SKM-1 treated with dmso at 0.1 percent for 144 hours (cell line): ENCODE measurements at regions not wholly inside any gene's neighbourhood (a gene's known extent, or its start where the extent isn't known, plus 50 kb on each side); places are given as distances from the start of the nearest gene placed in this dataset.
"Not testable (repeated sequence)": the region's sequence is repeated elsewhere in the genome, so short reads cannot be mapped to it uniquely, and the experiment has no call there.

ENCODE experiments used
- DNase-seq: peaks from one replicate; lab custom pipeline; 2025; ENCODE audit not compliant: unreplicated experiment; lab: John Stamatoyannopoulos, UW

DNA sequence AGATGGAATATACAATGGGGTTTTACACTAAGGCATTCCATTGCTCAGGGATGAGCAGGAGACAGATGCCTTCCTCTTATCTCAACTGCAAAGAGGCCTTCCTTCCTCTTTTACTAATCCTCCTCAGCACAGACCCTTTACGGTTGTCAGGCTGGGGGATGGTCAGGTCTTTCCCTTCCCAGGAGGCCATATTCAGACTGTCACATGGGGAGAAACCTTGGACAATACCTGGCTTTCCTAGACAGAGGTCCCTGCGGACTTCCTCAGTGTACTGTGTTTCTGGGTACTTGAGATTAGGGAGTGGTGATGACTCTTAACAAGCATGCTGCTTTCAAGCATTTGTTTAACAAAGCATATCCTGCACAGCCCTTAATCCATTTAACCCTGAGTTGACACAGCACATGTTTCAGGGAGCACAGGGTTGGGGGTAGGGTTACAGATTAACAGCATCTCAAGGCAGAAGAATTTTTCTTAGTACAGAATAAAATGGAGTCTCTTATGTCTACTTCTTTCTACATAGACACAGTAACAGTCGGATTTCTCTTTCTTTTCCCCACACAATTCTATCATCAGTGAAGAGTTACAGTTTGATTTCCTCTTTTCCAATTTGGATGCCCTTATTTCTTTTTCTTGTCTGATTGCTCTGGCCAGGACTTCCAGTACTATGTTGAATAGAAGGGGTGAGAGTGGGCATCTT, 737.1 kb downstream of the TRHDE start:
- not testable (repeated sequence) for DNase-seq

DNA sequence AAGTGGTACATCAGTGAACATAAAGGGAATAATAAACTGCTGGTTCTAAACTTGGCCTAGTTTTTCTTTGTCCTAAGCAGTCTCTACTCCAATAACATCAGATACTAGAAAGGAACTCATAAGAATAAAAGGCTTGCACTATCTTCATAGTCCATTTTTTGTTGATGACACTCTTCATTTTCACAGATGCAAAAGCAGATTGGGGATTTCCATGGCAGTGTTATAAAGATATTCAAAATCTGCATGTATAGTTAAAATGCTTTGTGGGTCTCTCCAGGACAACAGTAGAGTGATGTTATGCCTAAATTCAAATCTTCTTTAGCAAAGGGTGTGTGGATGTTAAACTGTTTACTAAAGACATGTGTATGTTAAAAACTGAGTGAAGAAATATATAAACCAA, 745.8 kb downstream of the TRHDE start:
- no peak for DNase-seq

DNA sequence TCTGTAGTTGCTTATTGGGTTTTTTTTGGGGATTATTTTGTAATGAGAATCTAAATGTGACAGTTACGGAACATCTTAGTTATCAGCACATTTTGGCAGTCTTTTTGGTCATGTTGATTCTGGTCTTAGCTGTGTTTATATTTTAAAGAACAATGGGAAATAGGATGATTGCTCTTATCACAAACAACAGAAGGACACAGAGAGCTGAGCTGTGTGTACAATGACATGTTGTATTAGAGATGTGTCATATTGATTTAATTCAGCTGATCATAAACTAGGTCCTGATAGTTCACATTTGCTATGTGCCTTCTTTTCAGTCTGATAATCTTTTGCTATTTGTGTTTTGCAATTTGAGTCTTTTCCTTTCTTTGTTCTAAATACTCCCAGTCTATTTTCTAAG, 781.7 kb downstream of the TRHDE start:
- DNase-seq: no peak

DNA sequence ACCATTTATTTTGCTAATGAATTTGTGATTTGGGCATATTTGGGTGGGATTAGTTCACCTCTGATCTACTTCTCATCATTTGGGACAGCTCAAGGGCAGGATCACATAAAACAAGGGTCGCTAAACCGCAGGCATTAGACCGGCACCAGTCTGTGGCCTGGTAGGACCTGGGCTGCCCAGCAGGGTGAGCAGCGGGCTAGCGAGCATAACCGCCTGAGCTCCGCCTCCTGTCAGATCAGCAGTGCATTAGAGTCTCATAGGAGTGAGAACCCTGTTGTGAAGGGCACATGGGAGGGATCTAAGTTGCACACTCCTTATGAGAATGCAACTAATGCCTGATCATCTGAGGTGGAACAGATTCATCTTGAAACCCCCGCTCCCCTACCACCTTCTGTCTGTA, 785.3 kb downstream of the TRHDE start:
- DNase-seq: no peak

- DNase-seq: no peak
Observed at GRCh38 chr12:73065913-73066312, 793.7 kb downstream of the TRHDE start.

- DNase-seq: no peak
Observed at GRCh38 chr12:73067616-73068015, 795.4 kb downstream of the TRHDE start.

DNA sequence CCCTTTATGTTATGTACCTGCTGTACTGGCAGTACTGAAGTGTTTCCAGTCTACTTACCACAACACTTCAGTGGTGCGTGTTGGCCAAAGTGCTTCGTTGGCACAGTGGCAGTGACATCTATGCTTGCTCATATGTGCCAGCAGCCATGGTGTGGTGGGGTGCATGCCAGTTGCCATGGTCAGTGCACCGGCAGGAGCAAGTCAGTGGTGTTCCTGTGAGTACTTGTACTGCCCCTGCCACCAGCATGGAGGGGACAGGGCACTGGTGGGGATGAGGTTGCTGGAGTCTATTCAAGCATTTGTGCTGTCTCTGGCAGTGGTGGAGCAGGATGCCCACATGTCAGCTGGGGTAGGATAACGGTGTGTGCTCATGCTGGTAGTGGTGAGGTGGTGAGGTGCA, 800.0 kb downstream of the TRHDE start:
- DNase-seq: no peak

DNA sequence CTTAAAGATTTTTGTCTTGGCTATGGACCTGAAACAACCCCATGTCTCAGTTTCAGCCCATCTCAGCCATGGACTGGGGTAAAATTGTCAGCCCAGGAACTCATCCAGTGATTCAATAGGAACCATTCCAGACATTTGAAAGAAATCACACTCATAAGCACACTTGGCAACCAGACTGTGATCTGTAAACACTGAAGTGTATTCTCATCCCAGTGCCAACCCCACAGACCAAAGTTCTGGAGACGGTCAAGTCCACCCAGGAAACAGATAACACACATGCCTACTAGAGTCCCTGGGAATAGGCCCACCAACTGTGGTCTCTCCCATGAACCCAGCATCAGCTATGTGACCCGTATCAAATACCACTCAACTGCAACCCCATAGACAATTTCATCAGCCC, 804.6 kb downstream of the TRHDE start:
- no peak for DNase-seq

GRCh38 chr12:73083736-73084135, 811.6 kb downstream of the TRHDE start:
- DNase-seq: no peak

DNA sequence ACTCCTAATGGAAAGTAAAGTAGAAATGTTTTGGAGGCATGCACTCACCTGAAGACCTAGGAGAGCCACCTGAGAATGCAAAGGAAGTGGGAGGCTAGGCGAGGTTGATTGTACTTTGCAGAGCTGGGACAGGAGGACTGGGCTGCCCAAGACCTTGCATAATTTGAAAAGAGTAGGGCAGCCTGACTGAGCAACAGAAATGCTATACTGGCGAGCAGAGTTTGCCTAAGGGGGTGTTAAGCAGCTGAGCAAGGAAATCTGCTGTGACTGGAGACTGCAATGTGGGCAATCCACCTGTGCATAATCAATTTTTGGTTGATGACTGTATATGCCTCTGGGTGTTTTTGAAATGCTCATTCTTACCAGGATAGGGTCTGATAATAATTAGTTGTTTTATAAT, 834.1 kb downstream of the TRHDE start:
- no peak for DNase-seq

DNA sequence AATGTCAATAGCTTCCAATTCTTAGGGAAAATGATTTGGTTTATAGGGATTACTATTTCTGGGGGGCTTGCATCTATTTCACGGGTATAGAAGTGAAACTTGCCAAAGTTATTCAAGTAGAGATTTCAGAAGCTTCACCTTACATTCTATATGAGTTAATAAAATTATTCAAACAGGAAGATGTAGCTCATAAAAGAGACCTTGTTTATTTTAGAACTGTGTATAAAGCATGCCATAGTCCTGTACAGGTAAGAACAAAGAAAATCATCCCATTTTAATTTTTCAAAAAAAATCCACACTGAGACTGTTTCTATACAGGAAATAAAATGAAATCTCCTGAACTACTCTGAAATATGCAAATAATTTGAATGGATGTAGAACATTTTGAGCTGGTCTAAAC, 834.7 kb downstream of the TRHDE start:
- DNase-seq: no peak

- no peak for DNase-seq
Observed at GRCh38 chr12:73110816-73111215, 838.6 kb downstream of the TRHDE start.

DNA sequence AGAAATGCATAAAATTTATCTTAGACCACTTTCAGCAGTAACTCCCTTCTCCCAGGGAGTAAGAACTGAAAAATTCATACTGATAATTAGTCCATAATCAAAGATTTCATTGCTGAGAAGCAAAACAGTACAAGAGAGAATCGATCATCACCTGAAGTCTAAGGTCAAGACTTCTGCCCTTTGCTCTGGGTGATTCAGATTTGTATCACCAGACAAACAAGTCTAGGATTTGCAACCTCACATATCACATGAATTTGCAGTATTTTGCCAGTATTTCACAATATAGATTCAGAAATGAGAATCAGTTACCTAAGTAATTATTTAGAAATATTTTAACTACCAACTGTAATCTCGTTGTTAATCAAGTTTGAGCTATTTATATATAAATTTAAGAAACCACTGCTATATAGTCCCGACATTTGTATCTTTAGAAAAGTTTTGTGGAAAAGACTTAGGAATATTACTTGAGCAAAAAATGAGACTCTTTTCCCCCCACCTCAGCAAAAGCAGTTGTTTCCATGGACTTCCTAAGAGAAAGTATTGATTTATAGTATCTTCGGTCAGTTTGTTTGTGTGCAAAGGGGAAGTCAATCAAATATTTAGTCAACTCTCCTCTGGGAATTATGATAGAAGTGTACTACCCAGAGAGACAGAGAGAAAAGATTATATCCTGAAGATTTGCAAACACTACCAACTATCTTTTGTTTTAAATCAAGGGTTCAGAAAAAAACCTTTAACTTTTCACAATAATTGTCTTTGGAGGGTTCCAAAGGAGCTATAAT, 840.1 kb downstream of the TRHDE start:
- DNase-seq: no peak

- DNase-seq: peak; percentile 51
Observed at GRCh38 chr12:73124480-73124879, 852.3 kb downstream of the TRHDE start.

GRCh38 chr12:73125148-73125547, 853.0 kb downstream of the TRHDE start:
- no peak for DNase-seq

GRCh38 chr12:73136386-73136785, 864.2 kb downstream of the TRHDE start:
- no peak for DNase-seq

DNA sequence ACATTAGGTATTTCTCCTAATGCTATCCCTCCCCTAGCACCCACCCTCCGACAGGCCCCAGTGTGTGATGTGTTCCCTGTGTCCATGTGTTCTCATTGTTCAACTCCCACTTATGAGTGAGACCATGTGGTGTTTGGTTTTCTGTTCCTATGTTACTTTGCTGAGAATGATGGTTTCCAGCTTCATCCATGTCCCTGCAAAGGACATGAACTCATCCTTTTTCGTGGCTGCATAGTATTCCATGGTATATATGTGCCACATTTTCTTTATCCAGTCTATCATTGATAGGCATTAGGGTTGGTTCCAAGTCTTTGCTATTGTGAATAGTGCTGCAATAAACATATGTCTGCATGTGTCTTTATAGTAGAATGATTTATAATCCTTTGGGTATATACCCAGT, 867.5 kb downstream of the TRHDE start:
- DNase-seq: not testable (repeated sequence)

GRCh38 chr12:73158341-73158740, 886.2 kb downstream of the TRHDE start:
- DNase-seq: no peak

DNA sequence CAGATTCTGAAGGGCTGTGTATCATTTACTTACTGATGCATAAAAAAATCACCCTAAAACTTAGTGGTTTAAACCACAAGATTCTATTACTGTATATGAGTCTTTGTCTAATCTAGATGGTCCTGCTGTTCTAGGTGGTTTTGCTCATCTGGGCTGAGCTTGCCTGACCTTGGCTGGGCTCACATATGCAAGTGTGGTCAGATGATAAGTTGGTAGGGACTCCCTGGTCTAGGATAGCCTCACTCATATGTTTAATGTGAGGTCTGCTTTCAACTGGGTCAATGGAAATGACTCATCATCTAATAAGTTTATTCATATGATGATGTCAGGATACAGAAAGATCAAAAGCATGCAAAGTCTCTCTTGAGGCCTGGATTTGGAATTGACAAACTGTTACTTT, 887.8 kb downstream of the TRHDE start:
- no peak for DNase-seq

- DNase-seq: no peak
Observed at GRCh38 chr12:73161970-73162369, 889.8 kb downstream of the TRHDE start.

DNA sequence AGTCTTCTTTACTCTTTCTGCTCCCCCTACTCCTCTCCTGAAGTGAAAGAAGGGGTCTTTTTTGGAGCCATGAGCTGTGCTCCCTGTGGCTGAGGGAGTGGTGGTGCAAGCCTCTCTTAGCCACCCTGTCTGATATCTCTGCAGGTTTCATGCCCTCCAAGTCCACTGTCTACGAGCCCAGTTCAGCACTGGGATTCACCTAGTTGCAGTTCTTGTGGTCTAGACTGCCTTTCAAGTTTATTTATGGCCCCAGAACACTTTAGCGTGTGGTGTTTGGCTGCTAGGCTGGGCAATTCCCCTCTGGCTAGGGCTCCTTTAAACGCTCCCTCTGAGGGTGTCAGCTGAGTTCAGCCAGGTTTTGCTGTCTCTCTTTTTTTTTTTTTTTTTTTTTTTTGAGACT, 908.6 kb downstream of the TRHDE start:
- DNase-seq: no peak

DNA sequence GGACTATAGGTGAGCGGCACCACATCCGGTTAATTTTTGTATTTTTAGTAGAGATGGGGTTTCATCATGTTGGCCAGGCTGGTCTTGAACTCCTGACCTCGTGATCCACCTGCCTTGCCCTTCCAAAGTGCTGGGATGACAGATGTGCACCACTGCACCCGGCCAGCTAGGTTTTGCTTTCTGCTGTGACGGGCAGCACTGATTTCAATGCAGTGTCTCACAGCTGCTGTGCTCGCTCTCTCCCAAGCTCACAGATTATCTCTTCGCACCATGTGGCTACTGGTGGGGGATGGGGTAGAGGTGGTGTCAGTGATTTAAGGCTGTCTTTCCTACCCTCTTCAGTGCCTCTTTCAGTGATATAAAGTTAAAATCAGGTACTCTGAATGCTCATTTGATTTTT, 909.1 kb downstream of the TRHDE start:
- no peak for DNase-seq

DNA sequence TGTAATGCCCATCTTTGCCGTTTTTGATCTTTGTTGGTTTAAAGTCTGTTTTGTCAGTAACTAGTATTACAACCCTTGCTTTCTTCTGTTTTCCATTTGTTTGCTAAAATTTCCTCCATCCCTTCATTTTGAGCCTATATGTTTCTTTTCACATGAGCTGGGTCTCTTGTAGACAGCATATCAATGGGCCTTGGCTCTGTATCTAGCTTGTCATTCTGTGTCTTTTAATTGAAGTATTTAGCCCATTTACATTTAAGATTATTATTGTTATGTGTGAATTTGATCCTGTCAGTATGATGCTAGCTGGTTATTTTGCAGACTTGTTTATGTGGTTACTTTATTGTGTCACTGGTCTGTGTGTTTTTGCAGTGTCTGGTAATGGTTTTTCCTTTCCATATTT, 913.2 kb downstream of the TRHDE start:
- no peak for DNase-seq
